ENCODE measurements at regions not wholly inside any gene's neighbourhood (a gene's known extent, or its start where the extent isn't known, plus 50 kb on each side); places are given as distances from the start of the nearest gene placed in this dataset.

DNA sequence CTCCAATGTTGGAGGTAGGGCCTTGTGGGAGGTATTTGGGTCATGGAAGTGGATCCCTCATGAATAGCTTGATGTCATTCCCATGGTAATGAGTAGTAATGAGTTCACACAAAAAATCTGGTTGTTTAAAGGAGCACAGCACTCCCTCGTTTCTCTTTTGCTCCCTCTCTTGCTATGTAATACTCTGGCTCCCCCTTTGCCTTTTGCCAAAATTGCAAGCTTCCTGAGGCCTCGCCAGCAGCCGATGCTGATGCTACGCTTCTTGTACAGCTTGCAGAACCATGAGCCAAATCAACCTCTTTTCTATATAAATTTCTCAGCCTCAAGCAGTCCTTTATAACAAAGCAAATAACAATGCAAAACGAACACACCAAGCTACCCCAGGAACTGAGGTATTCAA, 80.9 kb downstream of the LHX9 start:
- H3K27ac ChIP-seq (ENCODE audit: insufficient read depth, low read depth, low read length), result no peak overlapping the region
- intact Hi-C loops (cut with micrococcal nuclease) (no loop called here), dilution Hi-C loops (cut with MboI; ENCODE audit: extremely low pct_ligation_motif_present, low sequenced_read_pairs) (no loop called here)
- FAIRE-seq (no peak), DNase-seq (ENCODE audit: low read depth, low spot score) (no peak)
- no peaks in the 10 kb centered on the region for H3K36me3 ChIP-seq (ENCODE audit: control insufficient read depth in 2 of 2, extremely low read depth in 1 of 2, insufficient read depth in 2 of 2, low read length in 2 of 2)
- POLR2A ChIA-PET, result no interaction called here
- no TSS peak for BruUV-seq (replicated peaks)
- no peaks in the 10 kb centered on the region for H3K79me2 ChIP-seq (ENCODE audit: control insufficient read depth, insufficient read depth, low read length)
- TF ChIP-seq POLR2A (IDR thresholded peaks at IDR 0.05; ENCODE audit: low read depth, low read length) (no peak), POLR2AphosphoS5 (IDR thresholded peaks at IDR 0.05; ENCODE audit: insufficient read depth, low read depth, low read length) (no peak), MYC (IDR thresholded peaks at IDR 0.05; ENCODE audit: low read depth, low read length) (no peak), GATA2 (IDR thresholded peaks at IDR 0.05; ENCODE audit: insufficient read depth, insufficient read length, low read depth, low read length) (no peak), FOS (IDR thresholded peaks at IDR 0.05; ENCODE audit: borderline replicate concordance, insufficient read depth, low read length) (no peak), JUN (IDR thresholded peaks at IDR 0.05; ENCODE audit: borderline replicate concordance, insufficient read depth, insufficient read length, low read depth) (no peak), MAX (IDR thresholded peaks at IDR 0.05; ENCODE audit: insufficient read depth, insufficient read length) (no peak), EZH2 (IDR thresholded peaks at IDR 0.05; ENCODE audit: borderline replicate concordance, low read depth, low read length, severe bottlenecking) (no peak)
- TF ChIP-seq, protein P1, sequence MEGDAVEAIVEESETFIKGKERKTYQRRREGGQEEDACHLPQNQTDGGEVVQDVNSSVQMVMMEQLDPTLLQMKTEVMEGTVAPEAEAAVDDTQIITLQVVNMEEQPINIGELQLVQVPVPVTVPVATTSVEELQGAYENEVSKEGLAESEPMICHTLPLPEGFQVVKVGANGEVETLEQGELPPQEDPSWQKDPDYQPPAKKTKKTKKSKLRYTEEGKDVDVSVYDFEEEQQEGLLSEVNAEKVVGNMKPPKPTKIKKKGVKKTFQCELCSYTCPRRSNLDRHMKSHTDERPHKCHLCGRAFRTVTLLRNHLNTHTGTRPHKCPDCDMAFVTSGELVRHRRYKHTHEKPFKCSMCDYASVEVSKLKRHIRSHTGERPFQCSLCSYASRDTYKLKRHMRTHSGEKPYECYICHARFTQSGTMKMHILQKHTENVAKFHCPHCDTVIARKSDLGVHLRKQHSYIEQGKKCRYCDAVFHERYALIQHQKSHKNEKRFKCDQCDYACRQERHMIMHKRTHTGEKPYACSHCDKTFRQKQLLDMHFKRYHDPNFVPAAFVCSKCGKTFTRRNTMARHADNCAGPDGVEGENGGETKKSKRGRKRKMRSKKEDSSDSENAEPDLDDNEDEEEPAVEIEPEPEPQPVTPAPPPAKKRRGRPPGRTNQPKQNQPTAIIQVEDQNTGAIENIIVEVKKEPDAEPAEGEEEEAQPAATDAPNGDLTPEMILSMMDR (IDR thresholded peaks at IDR 0.05; ENCODE audit: extremely low read depth in 1 of 2, insufficient read depth in 1 of 2, low read depth in 1 of 2, low read length in 2 of 2), result no peak
- H3K9me3 ChIP-seq (replicated peaks; ENCODE audit: control insufficient read depth, insufficient read depth, low read length), result no peaks in the 10 kb centered on the region
- H2AFZ ChIP-seq (ENCODE audit: low read depth, low read length), result no peak overlapping the region
- no peak overlapping the region for H3K9ac ChIP-seq (replicated peaks; ENCODE audit: extremely low read depth, insufficient read depth, low read length)
- no peak overlapping the region for H3K4me3 ChIP-seq (replicated peaks in 1 of 3; ENCODE audit: insufficient read depth in 1 of 3, low read depth in 1 of 3, low read length in 3 of 3)
- H3K9me1 ChIP-seq (replicated peaks; ENCODE audit: control insufficient read depth, extremely low read depth, insufficient read depth, low read length), result no peaks in the 10 kb centered on the region
- no peaks in the 10 kb centered on the region for H3K27me3 ChIP-seq (ENCODE audit: control insufficient read depth in 2 of 2, insufficient read depth in 2 of 2, low read length in 2 of 2)
- H3K4me1 ChIP-seq (ENCODE audit: control insufficient read depth, extremely low read depth, insufficient read depth, low read length), result no peaks in the 10 kb centered on the region
- no peak overlapping the region for H3K4me2 ChIP-seq (ENCODE audit: insufficient read depth, low read length)
- no peaks in the 10 kb centered on the region for H4K20me1 ChIP-seq (replicated peaks; ENCODE audit: control insufficient read depth, extremely low read depth, insufficient read depth, low read length)
- CTCF ChIA-PET, result no interaction called here
